Spleen (tissue), 11 donors: ENCODE measurements at regions not wholly inside any gene's neighbourhood (a gene's known extent, or its start where the extent isn't known, plus 50 kb on each side); places are given as distances from the start of the nearest gene placed in this dataset.

Experiments
- DNase-seq: peaks from one replicate; pipeline ENCODE4 v3.0.0-alpha.2; 2020
- H3K27ac ChIP-seq, 8 donors: fragments of 200-600 bp; sonication (generic) in 7 of 8; 1 replicate in 4 of 8; 2 replicates in 4 of 8; pipeline versions ENCODE4 v1.5.0 to v1.8.0; 2016 to 2021; ENCODE audit warnings: inconsistent platforms in 4 of 8, mild to moderate bottlenecking in 4 of 8, moderate library complexity in 1 of 8
- H3K27me3 ChIP-seq, 7 donors: fragments of 200-600 bp; sonication (generic) in 6 of 7; replicated peaks in 1 of 7; 1 replicate in 4 of 7; 2 replicates in 3 of 7; pipeline versions ENCODE4 v1.5.0 to v1.8.0; 2016 to 2021; ENCODE audit warnings: inconsistent platforms in 3 of 7, mild to moderate bottlenecking in 1 of 7
- H3K36me3 ChIP-seq, 6 donors: fragments of 200-600 bp; sonication (generic) in 5 of 6; 1 replicate in 4 of 6; 2 replicates in 2 of 6; pipeline versions ENCODE4 v1.5.0 to v1.8.0; 2016 to 2021; ENCODE audit warnings: inconsistent platforms in 2 of 6
- H3K4me1 ChIP-seq, 6 donors: fragments of 200-600 bp; sonication (generic) in 5 of 6; 1 replicate in 3 of 6; 2 replicates in 3 of 6; pipeline versions ENCODE4 v1.5.0 to v1.8.0; 2016 to 2021; ENCODE audit warnings: inconsistent platforms in 3 of 6
- H3K4me3 ChIP-seq, 8 donors: fragments of 200-600 bp; sonication (generic) in 7 of 8; 1 replicate in 4 of 8; 2 replicates in 4 of 8; pipeline versions ENCODE4 v1.5.0 to v1.8.0; 2016 to 2021; ENCODE audit warnings: inconsistent platforms in 4 of 8, mild to moderate bottlenecking in 4 of 8, moderate library complexity in 2 of 8
- H3K9me3 ChIP-seq, 8 donors: fragments of 200-600 bp; sonication (generic) in 7 of 8; 1 replicate in 4 of 8; 2 replicates in 4 of 8; pipeline versions ENCODE4 v1.5.0 to v1.8.0; 2016 to 2021; ENCODE audit warnings: inconsistent platforms in 4 of 8
- POLR2A ChIP-seq, 3 donors: fragments of 450-650 bp; IDR thresholded peaks; one replicate each; pipeline ENCODE4 v1.5.1; 2017; ENCODE audit warnings: antibody characterized with exemption in 3 of 3, mild to moderate bottlenecking in 1 of 3
- POLR2AphosphoS5 ChIP-seq, 3 donors: sonication (generic); formaldehyde crosslinking; IDR thresholded peaks; one replicate each; pipeline ENCODE4 v1.5.1; 2017; ENCODE audit warnings: antibody characterized with exemption in 3 of 3
- WGBS, 5 donors: extraction: QIAGEN DNeasy Blood & Tissue Kit in 3 of 5; methylation state at CpG; one replicate each; pipeline versions ENCODE4 v1.1.5 to v1.1.7; 2013 to 2018; 5-methylcytosine and 5-hydroxymethylcytosine counted together
- intact Hi-C: fragments of 100-400 bp; cut with DNase I; formaldehyde crosslinking; loops from one replicate; pipeline ENCODE4 v1.15.0; 2023; ENCODE audit warnings: low total_unique reads
- TF ChIP-seq, protein P1 (sequence below), 11 experiments: fragments of 200-600 bp in 7 of 11; fragments of 450-650 bp in 4 of 11; sonication (generic) in 4 of 11; IDR thresholded peaks in 8 of 11; conservative IDR thresholded peaks in 3 of 11; 1 replicate in 7 of 11; 2 replicates in 4 of 11; pipeline versions ENCODE4 v1.4.0 to v1.8.0; 2016 to 2021; ENCODE audit warnings: antibody characterized with exemption in 11 of 11, inconsistent platforms in 4 of 11, mild to moderate bottlenecking in 1 of 11
- donor health status: healthy with polysubstance abuse.
- donor health status: DM: no; HTN: no; CAD: no; lungs with moderate emphysema.
- donor health status: DM: no; HTN: no; CAD: no.
- donor health status: Bipolar disorder and iron deficiency.
- donor health status: healthy.
- donor health status: DM: no; HTN: no; CAD: no.
- donor health status: DM: yes; HTN: yes; CAD: no.

DNA sequence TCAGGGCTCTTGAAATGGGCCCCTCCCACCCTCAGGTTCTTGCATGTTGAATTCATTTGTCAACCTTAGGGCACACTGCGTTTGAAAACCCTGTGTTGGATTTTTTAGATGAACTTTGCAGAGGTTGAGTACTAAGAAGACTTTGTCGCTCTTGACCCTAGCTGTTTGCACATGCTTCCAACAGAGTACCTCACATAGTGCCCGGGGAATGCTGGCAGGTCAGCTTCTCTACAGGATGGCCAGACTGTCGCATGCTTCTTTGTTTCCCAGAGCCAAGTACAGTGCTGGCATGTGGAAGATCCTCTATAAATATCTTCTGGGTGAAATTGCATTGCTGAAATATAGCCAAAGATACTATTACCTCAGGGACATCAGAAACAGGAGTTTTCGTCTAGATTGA, 59.9 kb downstream of the FAT3 start:
- intact Hi-C loops = no loop called here
- no peaks in the 10 kb centered on the region for H3K36me3 ChIP-seq
- H3K9me3 ChIP-seq = no peaks in the 10 kb centered on the region
- H3K4me1 ChIP-seq = no peaks in the 10 kb centered on the region
- 77 to 84% (median 83%) methylated on average over 5 of the region's 5 CpGs for WGBS, 5 donors
- DNase-seq = no peak
- TF ChIP-seq POLR2A (IDR thresholded peaks at IDR 0.05) = no peak
- TF ChIP-seq POLR2AphosphoS5 (IDR thresholded peaks at IDR 0.05) = no peak
- TF ChIP-seq, protein P1, sequence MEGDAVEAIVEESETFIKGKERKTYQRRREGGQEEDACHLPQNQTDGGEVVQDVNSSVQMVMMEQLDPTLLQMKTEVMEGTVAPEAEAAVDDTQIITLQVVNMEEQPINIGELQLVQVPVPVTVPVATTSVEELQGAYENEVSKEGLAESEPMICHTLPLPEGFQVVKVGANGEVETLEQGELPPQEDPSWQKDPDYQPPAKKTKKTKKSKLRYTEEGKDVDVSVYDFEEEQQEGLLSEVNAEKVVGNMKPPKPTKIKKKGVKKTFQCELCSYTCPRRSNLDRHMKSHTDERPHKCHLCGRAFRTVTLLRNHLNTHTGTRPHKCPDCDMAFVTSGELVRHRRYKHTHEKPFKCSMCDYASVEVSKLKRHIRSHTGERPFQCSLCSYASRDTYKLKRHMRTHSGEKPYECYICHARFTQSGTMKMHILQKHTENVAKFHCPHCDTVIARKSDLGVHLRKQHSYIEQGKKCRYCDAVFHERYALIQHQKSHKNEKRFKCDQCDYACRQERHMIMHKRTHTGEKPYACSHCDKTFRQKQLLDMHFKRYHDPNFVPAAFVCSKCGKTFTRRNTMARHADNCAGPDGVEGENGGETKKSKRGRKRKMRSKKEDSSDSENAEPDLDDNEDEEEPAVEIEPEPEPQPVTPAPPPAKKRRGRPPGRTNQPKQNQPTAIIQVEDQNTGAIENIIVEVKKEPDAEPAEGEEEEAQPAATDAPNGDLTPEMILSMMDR (IDR thresholded peaks at IDR 0.05 in 8 of 11, conservative IDR thresholded peaks at IDR 0.05 in 3 of 11) = no peak
- H3K27me3 ChIP-seq = no peaks in the 10 kb centered on the region
- no peak overlapping the region for H3K4me3 ChIP-seq
- H3K27ac ChIP-seq = no peak overlapping the region

DNA sequence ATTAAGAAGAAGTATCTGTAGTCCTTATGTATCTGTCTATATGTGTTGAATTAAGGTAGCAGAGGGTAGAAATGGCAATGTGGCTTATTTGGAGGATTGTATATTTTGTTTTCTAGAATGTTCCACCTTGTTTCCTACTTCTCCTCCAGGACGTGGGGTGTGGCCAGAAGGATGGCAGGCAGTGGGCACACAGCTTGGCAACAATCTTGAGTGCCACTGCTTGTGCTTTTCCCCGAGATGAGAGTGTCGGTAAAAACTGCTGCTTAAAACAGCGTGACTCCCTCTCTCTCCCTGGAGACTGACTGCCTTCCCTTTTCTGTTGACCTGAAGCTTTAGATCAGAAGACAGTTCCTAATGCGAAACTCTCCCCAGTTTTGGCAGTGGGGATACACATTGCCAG, 61.2 kb downstream of the FAT3 start:
- Histone ChIP-seq H3K4me3 (no peak overlapping the region), H3K27ac (no peak overlapping the region), H3K27me3 (no peaks in the 10 kb centered on the region), H3K9me3 (no peaks in the 10 kb centered on the region), H3K36me3 (no peaks in the 10 kb centered on the region), H3K4me1 (no peaks in the 10 kb centered on the region)
- intact Hi-C loops = no loop called here
- WGBS, 5 donors = 75 to 82% (median 79%) methylated on average over 5 of the region's 5 CpGs
- no peak for DNase-seq
- TF ChIP-seq, protein P1 (IDR thresholded peaks at IDR 0.05 in 8 of 11, conservative IDR thresholded peaks at IDR 0.05 in 3 of 11) = no peak
- TF ChIP-seq POLR2A (IDR thresholded peaks at IDR 0.05) = no peak
- TF ChIP-seq POLR2AphosphoS5 (IDR thresholded peaks at IDR 0.05) = no peak

DNA sequence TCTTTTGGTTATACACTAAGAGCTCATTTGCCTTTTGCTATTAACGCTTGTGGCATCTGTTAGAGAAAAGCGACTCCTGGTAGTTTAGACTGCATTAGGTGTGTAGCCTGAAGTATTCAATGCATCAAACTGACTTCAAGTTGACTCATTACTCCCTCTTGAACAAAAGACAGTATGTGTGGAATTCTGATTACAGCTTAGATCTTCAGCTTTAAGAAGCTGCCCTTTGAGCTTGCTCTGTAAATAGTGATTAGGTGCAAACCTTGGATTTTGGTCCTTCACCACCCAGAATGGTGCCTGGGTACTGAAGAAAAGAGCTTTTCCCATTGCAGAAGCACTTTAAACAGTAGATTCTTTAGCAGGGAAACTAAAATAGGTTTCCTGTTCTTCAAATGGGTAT, 62.1 kb downstream of the FAT3 start:
- Histone ChIP-seq H3K27ac (no peak overlapping the region), H3K27me3 (no peaks in the 10 kb centered on the region), H3K4me3 (no peak overlapping the region), H3K9me3 (no peaks in the 10 kb centered on the region), H3K36me3 (no peaks in the 10 kb centered on the region), H3K4me1 (no peaks in the 10 kb centered on the region)
- intact Hi-C loops = no loop called here
- TF ChIP-seq, protein P1 (IDR thresholded peaks at IDR 0.05 in 8 of 11, conservative IDR thresholded peaks at IDR 0.05 in 3 of 11) = no peak
- no peak for TF ChIP-seq POLR2AphosphoS5 (IDR thresholded peaks at IDR 0.05)
- no peak for TF ChIP-seq POLR2A (IDR thresholded peaks at IDR 0.05)
- 78 to 94% (median 85%) methylated on average over 2 of the region's 2 CpGs for WGBS, 5 donors
- no peak for DNase-seq

DNA sequence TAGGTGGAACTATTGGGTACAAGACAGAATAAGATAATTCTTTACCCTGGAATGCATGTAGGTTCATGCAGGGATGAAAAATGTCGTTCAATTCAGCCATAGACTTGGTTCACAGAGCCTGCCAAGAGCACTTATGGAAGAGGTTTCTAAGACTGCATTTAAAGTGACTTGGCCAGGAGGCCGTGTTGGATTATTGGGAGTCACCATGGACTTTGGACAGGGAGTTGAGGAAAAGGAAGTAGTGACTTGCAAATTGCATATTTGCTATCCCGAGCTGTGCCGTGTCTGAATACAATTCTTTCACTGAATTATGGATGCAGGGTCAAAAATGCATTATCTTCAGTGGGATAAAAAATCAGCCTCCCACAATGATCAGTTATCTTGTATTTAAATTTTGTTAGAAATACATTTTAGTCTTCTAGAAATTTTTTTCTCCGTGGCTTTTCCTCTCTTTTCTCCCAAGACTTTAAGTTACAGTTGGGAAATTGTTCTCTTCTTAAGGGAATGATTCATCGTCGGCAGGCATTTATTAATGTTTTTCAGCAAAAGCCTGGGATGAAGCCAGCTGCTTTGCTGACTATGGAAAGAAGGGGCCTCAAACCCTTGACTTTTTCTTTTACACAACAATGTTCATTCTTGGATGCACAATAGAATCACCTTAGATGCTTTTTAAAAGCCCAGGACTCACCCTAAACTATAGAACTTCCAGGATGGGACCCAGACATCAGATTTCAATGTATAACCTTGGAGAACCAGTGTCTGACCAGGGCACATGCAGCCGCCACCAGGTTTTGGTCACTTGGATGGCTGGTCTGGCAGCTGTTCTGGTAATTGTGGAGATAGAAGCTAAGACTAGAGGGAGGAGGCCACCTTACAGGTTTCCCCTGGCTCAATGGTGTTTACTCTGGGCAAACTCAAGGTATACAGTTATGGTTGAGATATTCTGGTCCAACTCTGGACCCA, 70.8 kb downstream of the FAT3 start:
- intact Hi-C loops = no loop called here
- no peak for DNase-seq
- 70 to 76% (median 74%) methylated on average over 8 of the region's 8 CpGs for WGBS, 5 donors
- Histone ChIP-seq H3K4me3 (no peak overlapping the region), H3K27ac (no peak overlapping the region), H3K36me3 (no peaks in the 10 kb centered on the region), H3K4me1 (no peaks in the 10 kb centered on the region), H3K9me3 (peaks cover 0 to 16% (median 0%) of the 10 kb centered on the region in 8 donors), H3K27me3 (no peaks in the 10 kb centered on the region)
- TF ChIP-seq POLR2AphosphoS5 (IDR thresholded peaks at IDR 0.05) = no peak
- no peak for TF ChIP-seq POLR2A (IDR thresholded peaks at IDR 0.05)
- TF ChIP-seq, protein P1 (IDR thresholded peaks at IDR 0.05 in 8 of 11, conservative IDR thresholded peaks at IDR 0.05 in 3 of 11) = no peak
